Testis (tissue), 2 donors: ENCODE measurements at regions not wholly inside any gene's neighbourhood (a gene's known extent, or its start where the extent isn't known, plus 50 kb on each side); places are given as distances from the start of the nearest gene placed in this dataset.

Source experiments
- POLR2A ChIP-seq: fragments of 450-650 bp; IDR thresholded peaks from one replicate; pipeline ENCODE4 v1.6.1; 2017; ENCODE audit warnings: antibody characterized with exemption, mild to moderate bottlenecking, moderate library complexity
- TF ChIP-seq, protein P1 (sequence below), 3 experiments: fragments of 450-650 bp in 2 of 3; fragments of 200-600 bp in 1 of 3; sonication (generic) in 1 of 3; IDR thresholded peaks; one replicate each; pipeline ENCODE4 v1.5.1; 2016 to 2019; ENCODE audit warnings: antibody characterized with exemption in 3 of 3, mild to moderate bottlenecking in 2 of 3, moderate library complexity in 1 of 3

DNA sequence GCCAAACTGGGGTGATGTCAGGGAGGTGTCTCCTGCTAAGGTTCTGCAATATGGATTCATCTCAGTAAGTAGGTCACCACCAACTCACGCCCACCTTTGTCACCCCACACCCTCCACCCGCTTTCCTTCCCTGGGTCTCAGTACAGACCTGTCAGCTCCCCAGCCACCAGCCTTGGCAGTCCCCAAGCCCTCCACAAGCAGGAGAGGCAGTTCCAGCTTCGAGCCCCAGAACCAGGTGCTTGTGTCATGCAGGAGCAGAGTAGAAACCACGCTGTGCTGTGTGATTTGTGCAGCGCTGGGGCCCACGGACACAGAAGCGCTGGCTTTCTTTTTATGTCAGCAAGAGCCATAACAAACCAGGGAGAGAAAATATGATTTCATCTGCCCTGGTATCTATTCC, 89.0 kb upstream of the CDH4 start:
- TF ChIP-seq POLR2A = no peak
- TF ChIP-seq, protein P1, sequence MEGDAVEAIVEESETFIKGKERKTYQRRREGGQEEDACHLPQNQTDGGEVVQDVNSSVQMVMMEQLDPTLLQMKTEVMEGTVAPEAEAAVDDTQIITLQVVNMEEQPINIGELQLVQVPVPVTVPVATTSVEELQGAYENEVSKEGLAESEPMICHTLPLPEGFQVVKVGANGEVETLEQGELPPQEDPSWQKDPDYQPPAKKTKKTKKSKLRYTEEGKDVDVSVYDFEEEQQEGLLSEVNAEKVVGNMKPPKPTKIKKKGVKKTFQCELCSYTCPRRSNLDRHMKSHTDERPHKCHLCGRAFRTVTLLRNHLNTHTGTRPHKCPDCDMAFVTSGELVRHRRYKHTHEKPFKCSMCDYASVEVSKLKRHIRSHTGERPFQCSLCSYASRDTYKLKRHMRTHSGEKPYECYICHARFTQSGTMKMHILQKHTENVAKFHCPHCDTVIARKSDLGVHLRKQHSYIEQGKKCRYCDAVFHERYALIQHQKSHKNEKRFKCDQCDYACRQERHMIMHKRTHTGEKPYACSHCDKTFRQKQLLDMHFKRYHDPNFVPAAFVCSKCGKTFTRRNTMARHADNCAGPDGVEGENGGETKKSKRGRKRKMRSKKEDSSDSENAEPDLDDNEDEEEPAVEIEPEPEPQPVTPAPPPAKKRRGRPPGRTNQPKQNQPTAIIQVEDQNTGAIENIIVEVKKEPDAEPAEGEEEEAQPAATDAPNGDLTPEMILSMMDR (IDR thresholded peaks at IDR 0.05) = no peak
